ENCODE measurements at regions not wholly inside any gene's neighbourhood (a gene's known extent, or its start where the extent isn't known, plus 50 kb on each side); places are given as distances from the start of the nearest gene placed in this dataset.
A peak's percentile ranks its signal among the peaks of the same experiment; 100 is the strongest.

DNA sequence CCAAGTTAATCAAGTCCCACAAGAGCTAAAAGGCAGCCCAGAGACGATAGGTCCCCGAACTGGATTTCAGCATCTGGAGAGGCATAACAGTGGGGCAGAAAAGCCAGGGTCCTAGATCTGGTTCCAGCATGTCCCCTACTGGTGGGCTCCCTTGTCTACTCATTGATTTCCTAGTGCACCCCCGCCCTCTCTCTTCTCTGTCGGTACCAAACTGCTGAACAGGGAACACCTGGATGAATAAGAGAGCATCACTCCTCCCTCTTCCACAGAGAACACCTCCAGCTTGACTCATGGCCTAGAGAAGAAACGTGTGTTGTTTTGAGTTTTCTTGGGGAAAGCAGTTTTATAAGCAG lies 101.3 kb downstream of the FOXI3 start:
- no peak for DNase-seq (ENCODE audit: unreplicated experiment)
- CTCF ChIA-PET = interaction anchor here (0.6 to 1.9 kb wide), 11 partner anchors 9 to 159 kb away, joined by 3 to 7 read pairs (median 5); no protein-coding TSS in a partner anchor
- Mint-ChIP-seq H3K4me1 (ENCODE audit: insufficient read depth, unreplicated experiment) (no peaks in the 10 kb centered on the region), H3K36me3 (ENCODE audit: insufficient read depth, unreplicated experiment) (no peaks in the 10 kb centered on the region), H3K27ac (ENCODE audit: low read depth, unreplicated experiment) (no peak overlapping the region), H3K4me3 (ENCODE audit: unreplicated experiment) (peak overlapping the region; percentile 67), H3K9me3 (ENCODE audit: unreplicated experiment) (no peaks in the 10 kb centered on the region), H3K27me3 (ENCODE audit: insufficient read depth, unreplicated experiment) (peaks cover 18% of the 10 kb centered on the region)
- BruUV-seq (replicated peaks) = no TSS peak
- intact Hi-C loops (cut with micrococcal nuclease) = loop anchor here (10.0 kb wide), 1 partner anchor 324 kb away; no protein-coding TSS in a partner anchor
- POLR2A ChIA-PET = interaction anchor here (1.1 kb wide), 1 partner anchor 55 kb away, joined by 3 read pairs; no protein-coding TSS in a partner anchor
- TF ChIP-seq, protein P1, sequence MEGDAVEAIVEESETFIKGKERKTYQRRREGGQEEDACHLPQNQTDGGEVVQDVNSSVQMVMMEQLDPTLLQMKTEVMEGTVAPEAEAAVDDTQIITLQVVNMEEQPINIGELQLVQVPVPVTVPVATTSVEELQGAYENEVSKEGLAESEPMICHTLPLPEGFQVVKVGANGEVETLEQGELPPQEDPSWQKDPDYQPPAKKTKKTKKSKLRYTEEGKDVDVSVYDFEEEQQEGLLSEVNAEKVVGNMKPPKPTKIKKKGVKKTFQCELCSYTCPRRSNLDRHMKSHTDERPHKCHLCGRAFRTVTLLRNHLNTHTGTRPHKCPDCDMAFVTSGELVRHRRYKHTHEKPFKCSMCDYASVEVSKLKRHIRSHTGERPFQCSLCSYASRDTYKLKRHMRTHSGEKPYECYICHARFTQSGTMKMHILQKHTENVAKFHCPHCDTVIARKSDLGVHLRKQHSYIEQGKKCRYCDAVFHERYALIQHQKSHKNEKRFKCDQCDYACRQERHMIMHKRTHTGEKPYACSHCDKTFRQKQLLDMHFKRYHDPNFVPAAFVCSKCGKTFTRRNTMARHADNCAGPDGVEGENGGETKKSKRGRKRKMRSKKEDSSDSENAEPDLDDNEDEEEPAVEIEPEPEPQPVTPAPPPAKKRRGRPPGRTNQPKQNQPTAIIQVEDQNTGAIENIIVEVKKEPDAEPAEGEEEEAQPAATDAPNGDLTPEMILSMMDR (IDR thresholded peaks at IDR 0.05; ENCODE audit: unreplicated experiment) = no peak

GRCh38 chr2:88350331-88351248 lies 101.9 kb downstream of the FOXI3 start:
- TF ChIP-seq, protein P1 (IDR thresholded peaks at IDR 0.05; ENCODE audit: unreplicated experiment) = peak; percentile 81
- Mint-ChIP-seq H3K9me3 (ENCODE audit: unreplicated experiment) (no peaks in the 10 kb centered on the region), H3K4me3 (ENCODE audit: unreplicated experiment) (peak overlapping the region; percentile 67), H3K27me3 (ENCODE audit: insufficient read depth, unreplicated experiment) (peaks cover 18% of the 10 kb centered on the region), H3K27ac (ENCODE audit: low read depth, unreplicated experiment) (no peak overlapping the region), H3K36me3 (ENCODE audit: insufficient read depth, unreplicated experiment) (no peaks in the 10 kb centered on the region), H3K4me1 (ENCODE audit: insufficient read depth, unreplicated experiment) (no peaks in the 10 kb centered on the region)
- intact Hi-C loops (cut with micrococcal nuclease) = loop anchor here (10.0 kb wide), 1 partner anchor 324 kb away; no protein-coding TSS in a partner anchor
- no TSS peak for BruUV-seq (replicated peaks)
- ChIA-PET CTCF (interaction anchor here (0.5 to 1.9 kb wide), 21 partner anchors 9 to 225 kb away, joined by 3 to 7 read pairs (median 4); no protein-coding TSS in a partner anchor), POLR2A (no interaction called here)
- peak; percentile 70 for DNase-seq (ENCODE audit: unreplicated experiment)

GRCh38 chr2:88345842-88346241 lies 106.7 kb downstream of the FOXI3 start:
- peaks cover 3% of the 10 kb centered on the region for H3K9me3 Mint-ChIP-seq (ENCODE audit: unreplicated experiment)
- intact Hi-C loops (cut with micrococcal nuclease) = no loop called here
- peaks cover 20% of the 10 kb centered on the region for H3K27me3 Mint-ChIP-seq (ENCODE audit: insufficient read depth, unreplicated experiment)
- BruUV-seq (replicated peaks) = no TSS peak
- TF ChIP-seq, protein P1 (IDR thresholded peaks at IDR 0.05; ENCODE audit: unreplicated experiment) = no peak
- no peak overlapping the region for H3K4me3 Mint-ChIP-seq (ENCODE audit: unreplicated experiment)
- no peak overlapping the region for H3K27ac Mint-ChIP-seq (ENCODE audit: low read depth, unreplicated experiment)
- ChIA-PET CTCF (interaction anchor here (0.8 kb wide), 1 partner anchor 107 kb away, joined by 3 read pairs; no protein-coding TSS in a partner anchor), POLR2A (no interaction called here)
- H3K4me1 Mint-ChIP-seq (ENCODE audit: insufficient read depth, unreplicated experiment) = no peaks in the 10 kb centered on the region
- H3K36me3 Mint-ChIP-seq (ENCODE audit: insufficient read depth, unreplicated experiment) = no peaks in the 10 kb centered on the region
- DNase-seq (ENCODE audit: unreplicated experiment) = no peak

DNA sequence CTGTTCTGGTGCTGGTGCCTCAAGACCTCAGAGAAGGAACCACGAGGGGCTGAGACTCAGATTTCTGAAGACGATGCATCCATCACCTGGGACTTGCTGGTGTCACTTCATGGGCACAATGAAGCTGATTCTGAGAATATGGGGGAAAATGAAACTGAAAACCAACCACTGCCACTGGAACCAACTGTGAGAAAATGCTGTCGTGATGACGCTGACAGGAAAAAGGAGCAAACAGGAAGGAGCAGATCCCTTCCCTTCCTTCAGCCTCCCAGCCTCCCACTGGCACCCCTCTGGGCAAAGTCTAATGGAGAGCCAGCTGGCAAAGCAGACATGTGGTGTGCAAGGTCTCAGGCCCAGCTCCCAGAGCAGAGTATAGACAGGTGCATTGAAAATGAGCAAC lies 109.7 kb downstream of the FOXI3 start:
- DNase-seq (ENCODE audit: unreplicated experiment) = peak; percentile 3
- no peaks in the 10 kb centered on the region for H3K36me3 Mint-ChIP-seq (ENCODE audit: insufficient read depth, unreplicated experiment)
- peaks cover 7% of the 10 kb centered on the region for H3K9me3 Mint-ChIP-seq (ENCODE audit: unreplicated experiment)
- TF ChIP-seq, protein P1 (IDR thresholded peaks at IDR 0.05; ENCODE audit: unreplicated experiment) = no peak
- intact Hi-C loops (cut with micrococcal nuclease) = no loop called here
- no peak overlapping the region for H3K4me3 Mint-ChIP-seq (ENCODE audit: unreplicated experiment)
- no peaks in the 10 kb centered on the region for H3K4me1 Mint-ChIP-seq (ENCODE audit: insufficient read depth, unreplicated experiment)
- H3K27me3 Mint-ChIP-seq (ENCODE audit: insufficient read depth, unreplicated experiment) = peaks cover 35% of the 10 kb centered on the region
- POLR2A ChIA-PET = no interaction called here
- CTCF ChIA-PET = interaction anchor here (0.6 to 0.7 kb wide), 2 partner anchors 13 to 32 kb away, joined by 3 read pairs; no protein-coding TSS in a partner anchor
- BruUV-seq (replicated peaks) = no TSS peak
- H3K27ac Mint-ChIP-seq (ENCODE audit: low read depth, unreplicated experiment) = no peak overlapping the region

All from MCF 10A (cell line).